ENCODE measurements at regions not wholly inside any gene's neighbourhood (a gene's known extent, or its start where the extent isn't known, plus 50 kb on each side); places are given as distances from the start of the nearest gene placed in this dataset.

GRCh38 chr3:76044601-76045600 lies 259.6 kb upstream of the ZNF717 start:
- DNase-seq (ENCODE audit: insufficient read length, low spot score) (no peak), FAIRE-seq (peak; percentile 6)
- peak; percentile 63 for TF ChIP-seq CTCF (IDR thresholded peaks at IDR 0.05; ENCODE audit: insufficient read depth, missing control alignments)

GRCh38 chr3:76047368-76047767 lies 262.0 kb upstream of the ZNF717 start:
- no peak for TF ChIP-seq CTCF (IDR thresholded peaks at IDR 0.05; ENCODE audit: insufficient read depth, missing control alignments)
- FAIRE-seq: peak; percentile 89
- no peak for DNase-seq (ENCODE audit: insufficient read length, low spot score)

GRCh38 chr3:76049776-76050175 lies 264.4 kb upstream of the ZNF717 start:
- no peak for TF ChIP-seq CTCF (IDR thresholded peaks at IDR 0.05; ENCODE audit: insufficient read depth, missing control alignments)
- FAIRE-seq (no peak), DNase-seq (ENCODE audit: insufficient read length, low spot score) (no peak)

- no peak for TF ChIP-seq CTCF (IDR thresholded peaks at IDR 0.05; ENCODE audit: insufficient read depth, missing control alignments)
- DNase-seq (ENCODE audit: insufficient read length, low spot score) (no peak), FAIRE-seq (no peak)
Measured at GRCh38 chr3:76051145-76051544, 265.8 kb upstream of the ZNF717 start.

- DNase-seq (ENCODE audit: insufficient read length, low spot score): no peak
- no peak for TF ChIP-seq CTCF (IDR thresholded peaks at IDR 0.05; ENCODE audit: insufficient read depth, missing control alignments)
- FAIRE-seq: no peak
Measured at GRCh38 chr3:76054404-76054803, 269.1 kb upstream of the ZNF717 start.

GRCh38 chr3:76061654-76062053 lies 276.3 kb upstream of the ZNF717 start:
- DNase-seq (ENCODE audit: insufficient read length, low spot score) (no peak), FAIRE-seq (no peak)
- TF ChIP-seq CTCF (IDR thresholded peaks at IDR 0.05; ENCODE audit: insufficient read depth, missing control alignments): no peak

GRCh38 chr3:76063019-76063418 lies 277.7 kb upstream of the ZNF717 start:
- DNase-seq (ENCODE audit: insufficient read length, low spot score) (no peak), FAIRE-seq (no peak)
- TF ChIP-seq CTCF (IDR thresholded peaks at IDR 0.05; ENCODE audit: insufficient read depth, missing control alignments): no peak

All from D721Med (cell line).